ENCODE measurements at regions not wholly inside any gene's neighbourhood (a gene's known extent, or its start where the extent isn't known, plus 50 kb on each side); places are given as distances from the start of the nearest gene placed in this dataset.
A peak's percentile ranks its signal among the peaks of the same experiment; 100 is the strongest.

DNA sequence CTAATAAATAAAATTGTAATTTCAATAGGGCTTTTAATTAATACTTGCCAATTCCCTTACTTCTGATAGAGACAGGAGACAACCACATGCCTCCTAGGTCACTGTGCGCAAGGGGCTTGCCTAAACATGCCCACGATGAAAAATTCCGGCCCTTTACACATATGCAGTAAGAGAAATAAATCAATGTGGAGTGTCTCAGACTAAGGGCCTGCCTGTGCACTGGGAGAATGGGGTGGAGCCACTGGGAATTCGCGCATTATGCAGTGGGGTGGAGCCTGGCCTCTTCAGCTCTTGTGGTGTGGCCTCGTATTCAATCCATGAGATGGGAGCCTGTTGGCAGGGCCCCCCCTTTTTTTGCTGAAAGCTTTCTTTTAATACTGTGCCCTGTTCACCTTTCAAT lies 484.5 kb downstream of the PDGFC start:
- DNase-seq (ENCODE audit: low read depth): peak; percentile 3
- H3K4me3 ChIP-seq (ENCODE audit: low read length): no peak overlapping the region
- TF ChIP-seq, protein P1, sequence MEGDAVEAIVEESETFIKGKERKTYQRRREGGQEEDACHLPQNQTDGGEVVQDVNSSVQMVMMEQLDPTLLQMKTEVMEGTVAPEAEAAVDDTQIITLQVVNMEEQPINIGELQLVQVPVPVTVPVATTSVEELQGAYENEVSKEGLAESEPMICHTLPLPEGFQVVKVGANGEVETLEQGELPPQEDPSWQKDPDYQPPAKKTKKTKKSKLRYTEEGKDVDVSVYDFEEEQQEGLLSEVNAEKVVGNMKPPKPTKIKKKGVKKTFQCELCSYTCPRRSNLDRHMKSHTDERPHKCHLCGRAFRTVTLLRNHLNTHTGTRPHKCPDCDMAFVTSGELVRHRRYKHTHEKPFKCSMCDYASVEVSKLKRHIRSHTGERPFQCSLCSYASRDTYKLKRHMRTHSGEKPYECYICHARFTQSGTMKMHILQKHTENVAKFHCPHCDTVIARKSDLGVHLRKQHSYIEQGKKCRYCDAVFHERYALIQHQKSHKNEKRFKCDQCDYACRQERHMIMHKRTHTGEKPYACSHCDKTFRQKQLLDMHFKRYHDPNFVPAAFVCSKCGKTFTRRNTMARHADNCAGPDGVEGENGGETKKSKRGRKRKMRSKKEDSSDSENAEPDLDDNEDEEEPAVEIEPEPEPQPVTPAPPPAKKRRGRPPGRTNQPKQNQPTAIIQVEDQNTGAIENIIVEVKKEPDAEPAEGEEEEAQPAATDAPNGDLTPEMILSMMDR (IDR thresholded peaks at IDR 0.05; ENCODE audit: insufficient read depth, low read depth, low read length, missing control alignments): no peak

GRCh38 chr4:156481845-156482244 lies 489.8 kb downstream of the PDGFC start:
- TF ChIP-seq, protein P1 (IDR thresholded peaks at IDR 0.05; ENCODE audit: insufficient read depth, low read depth, low read length, missing control alignments): no peak
- no peak for DNase-seq (ENCODE audit: low read depth)
- H3K4me3 ChIP-seq (ENCODE audit: low read length): no peak overlapping the region

- H3K4me3 ChIP-seq (ENCODE audit: low read length): no peak overlapping the region
- TF ChIP-seq, protein P1 (IDR thresholded peaks at IDR 0.05; ENCODE audit: insufficient read depth, low read depth, low read length, missing control alignments): no peak
- no peak for DNase-seq (ENCODE audit: low read depth)
These were observed 494.0 kb downstream of the PDGFC start for GRCh38 chr4:156477636-156478035.

- TF ChIP-seq, protein P1 (IDR thresholded peaks at IDR 0.05; ENCODE audit: insufficient read depth, low read depth, low read length, missing control alignments): no peak
- no peak overlapping the region for H3K4me3 ChIP-seq (ENCODE audit: low read length)
- DNase-seq (ENCODE audit: low read depth): peak; percentile 95
These were observed 495.2 kb downstream of the PDGFC start for GRCh38 chr4:156476359-156476758.

DNA sequence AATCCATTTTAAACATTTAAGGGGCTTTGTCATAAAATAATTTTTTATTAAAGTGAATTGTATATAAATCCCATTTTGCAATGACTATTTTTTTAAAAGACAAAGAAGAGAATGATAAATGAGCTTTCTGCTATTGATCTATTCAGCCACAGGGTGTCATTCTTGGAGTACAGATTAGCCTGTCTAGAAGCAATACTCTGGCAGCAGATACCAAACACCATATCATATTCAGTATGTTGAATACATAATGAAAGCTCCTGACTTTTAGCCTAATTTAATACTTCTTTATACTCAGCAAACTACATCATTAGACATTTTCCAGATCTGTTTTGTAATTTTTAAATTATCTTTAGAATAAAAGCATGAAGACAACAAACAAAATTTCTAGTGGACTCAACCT lies 496.3 kb downstream of the PDGFC start:
- TF ChIP-seq, protein P1 (IDR thresholded peaks at IDR 0.05; ENCODE audit: insufficient read depth, low read depth, low read length, missing control alignments): peak; percentile 66
- DNase-seq (ENCODE audit: low read depth): peak; percentile 78

DNA sequence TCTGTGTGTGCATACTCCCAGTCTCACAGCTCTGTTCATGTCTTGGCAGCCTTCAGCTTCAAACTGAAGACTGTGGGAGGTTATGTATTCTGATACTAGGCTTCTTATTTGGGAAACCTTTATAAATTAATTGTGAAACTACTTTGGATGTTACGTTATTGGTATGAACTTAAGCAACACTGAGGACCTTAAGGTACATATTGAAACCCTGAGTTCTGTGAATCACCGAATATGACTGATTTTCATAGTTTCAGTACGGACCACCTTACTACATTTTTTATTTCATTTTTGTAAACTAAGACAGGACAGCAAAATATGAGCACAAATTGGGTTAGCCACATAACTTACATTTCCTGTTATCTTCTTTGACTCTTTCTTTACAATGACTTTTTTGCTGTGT lies 498.4 kb downstream of the PDGFC start:
- TF ChIP-seq, protein P1 (IDR thresholded peaks at IDR 0.05; ENCODE audit: insufficient read depth, low read depth, low read length, missing control alignments): no peak
- H3K4me3 ChIP-seq (ENCODE audit: low read length): no peak overlapping the region
- no peak for DNase-seq (ENCODE audit: low read depth)

More for the DNA sequence above, 496.3 kb downstream of the PDGFC start:
- H3K4me3 ChIP-seq (ENCODE audit: low read length): no peak overlapping the region

- TF ChIP-seq, protein P1 (IDR thresholded peaks at IDR 0.05; ENCODE audit: insufficient read depth, low read depth, low read length, missing control alignments): no peak
- DNase-seq (ENCODE audit: low read depth): no peak
- no peak overlapping the region for H3K4me3 ChIP-seq (ENCODE audit: low read length)
These were observed 499.0 kb downstream of the PDGFC start for GRCh38 chr4:156472624-156473023.

Data from epithelial cell of esophagus (primary cell).